NCI-H748 (cell line): ENCODE measurements at regions not wholly inside any gene's neighbourhood (a gene's known extent, or its start where the extent isn't known, plus 50 kb on each side); places are given as distances from the start of the nearest gene placed in this dataset.

ENCODE experiments used
- DNase-seq: peaks from one replicate; lab custom pipeline; 2025; ENCODE audit not compliant: unreplicated experiment; lab: John Stamatoyannopoulos, UW

DNA sequence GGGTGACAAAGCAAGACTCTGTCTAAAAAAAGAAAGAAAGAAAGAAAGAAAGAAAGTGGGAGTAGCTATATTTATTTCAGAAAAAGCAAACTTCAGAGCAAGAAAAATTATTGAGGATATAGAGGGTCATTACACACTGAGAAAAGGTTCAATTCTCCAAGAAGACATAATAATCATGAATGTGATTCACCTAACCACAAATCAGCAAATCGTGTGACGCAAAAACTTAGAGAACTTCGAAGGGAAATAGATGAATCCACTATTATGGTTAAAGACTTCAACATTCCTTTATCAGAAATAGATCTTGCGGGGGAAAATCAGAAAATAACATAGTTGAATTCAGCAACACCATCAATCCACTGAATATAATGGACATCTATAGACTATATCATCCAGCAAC is 219.3 kb upstream of the LDB2 start:
- DNase-seq: no peak

DNA sequence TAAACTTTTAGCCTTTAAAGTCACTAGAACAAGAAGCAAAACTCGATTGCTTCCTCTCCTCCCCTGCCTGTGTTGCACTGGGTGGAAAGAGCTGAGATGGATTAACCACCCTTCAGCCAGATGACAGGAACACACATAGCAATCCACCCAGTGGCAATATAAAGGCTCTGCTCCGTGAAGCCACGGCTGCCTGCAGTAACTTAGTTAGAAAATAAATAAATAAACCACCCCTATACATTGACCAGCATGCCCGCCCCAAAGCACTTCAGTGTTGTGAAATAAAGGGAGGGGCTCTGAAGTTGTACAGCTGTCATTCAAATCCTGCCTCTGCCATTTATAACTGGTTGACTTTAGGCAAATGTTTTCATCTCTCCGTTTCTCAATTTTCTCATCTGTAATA is 217.1 kb upstream of the LDB2 start:
- DNase-seq: peak; percentile 12

DNA sequence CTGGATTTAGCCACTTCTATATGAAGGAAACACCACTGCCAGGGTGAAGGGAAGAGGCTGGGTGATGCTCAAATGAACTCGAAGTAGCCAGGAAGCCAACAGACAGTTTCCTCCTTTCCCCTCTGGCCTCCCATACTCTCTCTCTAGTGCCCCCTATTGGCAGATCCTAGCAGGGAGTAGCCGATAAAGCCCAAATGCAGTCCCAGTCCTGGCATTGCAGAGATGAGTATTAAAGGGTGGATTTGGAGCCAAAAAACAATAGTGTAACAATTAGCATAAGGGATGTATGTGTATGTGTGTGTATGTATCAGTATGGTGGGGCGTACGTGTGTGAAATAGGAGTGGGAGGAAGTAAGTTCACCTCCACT is 213.8 kb upstream of the LDB2 start:
- no peak for DNase-seq

DNA sequence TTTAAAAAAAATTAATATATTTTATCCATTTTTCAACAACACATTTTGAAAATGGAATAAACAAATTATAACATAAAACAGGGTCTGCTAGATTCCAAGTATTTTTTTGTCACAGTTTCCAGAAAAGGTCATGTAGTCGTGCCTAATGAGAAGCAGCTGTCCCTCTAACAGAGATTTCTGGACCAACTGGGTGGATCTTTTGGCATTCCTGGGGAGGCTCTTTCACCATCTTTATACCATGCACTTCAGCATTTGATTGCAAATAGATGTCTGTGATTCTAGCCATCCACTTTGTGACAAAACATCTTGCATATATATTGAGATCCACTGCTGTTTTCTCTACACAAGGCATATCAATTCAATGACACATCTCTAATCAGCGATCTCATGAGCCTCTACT is 210.7 kb upstream of the LDB2 start:
- no peak for DNase-seq

DNA sequence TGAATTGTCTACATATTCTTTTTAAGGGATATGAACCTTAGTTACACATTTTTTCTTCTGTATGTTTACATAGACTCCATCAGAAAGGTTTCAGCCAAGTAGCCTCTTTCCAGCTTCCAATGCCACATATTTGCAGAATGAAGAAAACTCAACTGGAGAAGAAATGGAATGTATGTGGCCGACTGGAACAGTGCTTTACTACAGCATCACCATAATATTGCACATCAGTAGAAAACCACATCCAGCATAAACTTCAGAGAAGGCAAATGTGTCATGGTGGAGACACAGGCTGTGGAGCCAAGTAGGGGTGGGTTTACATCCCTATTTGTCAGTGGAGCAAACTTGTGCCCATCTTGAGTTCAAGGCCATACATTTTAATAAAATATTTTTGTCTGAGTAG is 204.8 kb upstream of the LDB2 start:
- DNase-seq: no peak

DNA sequence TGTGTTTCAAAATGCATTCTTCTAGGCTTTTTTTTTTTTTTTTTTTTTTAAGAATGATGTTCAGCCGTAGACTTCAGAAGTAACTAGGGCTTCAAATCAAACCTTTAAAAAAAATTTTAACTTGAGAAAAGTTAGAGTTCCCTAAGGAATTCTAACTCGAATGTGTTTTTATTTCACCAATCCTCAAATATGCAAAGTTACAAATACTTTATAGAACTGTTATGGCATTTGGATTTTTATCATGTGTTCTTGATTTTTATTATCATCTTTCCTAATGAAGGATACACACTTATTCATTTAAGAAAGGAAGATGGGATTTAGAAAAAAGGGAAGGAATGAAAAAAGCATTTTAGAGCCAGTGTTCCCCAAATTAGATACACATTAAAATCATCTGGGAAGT is 200.6 kb upstream of the LDB2 start:
- DNase-seq: no peak

DNA sequence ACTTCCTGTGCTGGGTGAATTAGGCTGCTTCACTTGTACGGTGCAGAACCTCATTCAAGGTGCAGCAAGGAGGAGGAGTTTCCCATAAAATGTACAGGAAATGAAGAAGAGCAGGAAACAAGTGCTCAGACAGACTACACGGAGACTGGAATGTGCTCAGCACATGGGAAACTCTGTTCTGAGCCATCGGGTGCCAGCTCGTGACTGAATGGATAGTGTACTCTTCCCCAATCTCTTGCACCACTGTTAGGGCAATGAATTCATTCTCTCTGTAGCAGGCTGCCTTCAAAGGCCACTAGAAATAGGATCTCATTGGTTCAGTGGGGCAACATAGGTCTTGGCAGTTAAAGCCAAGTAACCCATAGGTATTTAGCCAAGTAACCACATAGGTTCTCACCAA is 200.0 kb upstream of the LDB2 start:
- no peak for DNase-seq

GRCh38 chr4:17097362-17097761 is 198.9 kb upstream of the LDB2 start:
- no peak for DNase-seq

DNA sequence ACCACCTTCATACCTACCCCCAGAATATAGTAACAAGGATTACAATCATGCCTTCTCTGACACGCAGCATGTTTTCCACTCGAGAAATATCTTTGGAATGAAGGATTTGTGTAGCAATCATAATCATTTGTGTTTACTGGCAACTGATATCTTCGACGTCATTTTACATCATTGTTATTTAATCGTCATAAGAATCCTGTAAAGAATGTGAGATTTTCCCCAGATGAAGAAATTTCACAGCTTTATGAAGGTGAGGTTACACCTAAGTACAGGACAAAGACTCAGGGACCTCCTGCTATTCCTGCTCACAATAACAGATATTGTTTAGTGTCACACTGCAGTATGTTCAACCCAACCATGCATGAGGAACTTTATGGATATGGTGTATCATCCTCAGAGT is 198.2 kb upstream of the LDB2 start:
- DNase-seq: no peak

GRCh38 chr4:17095771-17096170 is 197.3 kb upstream of the LDB2 start:
- no peak for DNase-seq

GRCh38 chr4:17094876-17095210 is 196.4 kb upstream of the LDB2 start:
- no peak for DNase-seq

DNA sequence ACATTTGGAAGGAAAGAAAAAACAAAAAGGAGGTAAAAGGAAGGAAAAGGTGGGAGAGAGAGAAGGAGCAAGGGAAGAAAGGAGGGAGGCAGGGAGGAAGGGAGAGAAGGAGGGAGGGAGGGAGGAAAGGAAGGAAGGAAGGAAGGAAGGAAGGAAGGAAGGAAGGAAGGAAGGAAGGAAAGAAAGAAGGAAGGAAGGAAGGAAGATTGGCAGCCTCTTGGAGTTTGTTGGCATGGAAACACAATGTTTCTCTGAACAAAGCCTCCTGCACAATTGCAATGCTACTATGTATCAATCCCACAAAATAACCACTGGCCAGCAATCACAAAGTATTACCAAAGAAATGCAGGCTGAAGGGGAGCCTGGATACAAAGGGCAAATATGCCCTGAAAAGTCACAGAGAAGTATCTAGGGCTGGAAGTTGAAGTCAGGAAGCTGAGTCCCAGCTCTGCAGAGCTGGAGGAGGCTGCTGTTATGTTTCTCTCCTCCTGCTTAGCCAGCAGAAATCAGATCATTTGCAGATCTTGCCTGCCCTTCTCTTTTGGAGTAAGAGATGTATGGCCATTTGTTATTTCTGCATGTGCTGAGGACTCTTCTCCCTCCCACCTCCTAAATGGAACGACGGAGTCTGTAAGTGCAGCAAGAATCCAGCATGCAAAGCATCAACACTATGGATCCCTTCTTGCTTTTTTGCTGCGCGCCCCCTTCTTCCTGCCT is 195.9 kb upstream of the LDB2 start:
- DNase-seq: no peak

- no peak for DNase-seq
These were observed 195.0 kb upstream of the LDB2 start for GRCh38 chr4:17093481-17093880.

DNA sequence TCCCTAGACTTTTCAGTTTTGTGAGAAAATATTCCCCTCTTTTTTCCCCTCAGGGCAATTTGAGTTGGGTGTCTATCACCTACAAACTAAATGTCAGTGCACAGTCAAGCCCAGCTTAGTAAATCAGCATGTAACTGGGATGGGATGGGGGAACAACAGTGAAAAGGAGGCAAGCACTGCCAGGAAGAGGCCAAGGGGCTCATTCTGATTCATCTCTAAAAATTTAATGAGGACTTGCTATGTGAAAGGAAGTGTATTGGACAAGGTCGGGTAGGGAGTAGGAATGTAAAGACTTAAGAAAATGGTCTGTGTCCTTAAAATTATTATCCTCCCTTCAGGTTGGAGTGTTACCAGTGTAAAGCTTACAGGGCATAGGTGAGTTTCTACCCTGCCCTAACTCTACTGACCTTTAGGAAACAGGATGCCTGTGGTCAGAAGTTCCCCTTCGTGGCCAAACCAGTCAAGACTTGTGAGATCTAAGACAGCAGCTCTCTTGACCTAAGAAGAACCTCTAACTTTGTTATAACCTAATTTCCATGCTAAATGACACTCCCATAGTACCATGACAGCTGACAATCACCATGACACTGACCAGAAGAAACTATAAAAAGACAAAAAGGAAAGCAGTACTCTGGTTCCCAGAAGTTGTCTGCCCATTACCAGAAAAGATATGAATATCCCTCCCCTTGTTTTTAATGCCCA is 194.4 kb upstream of the LDB2 start:
- no peak for DNase-seq

GRCh38 chr4:17091104-17091503 is 192.7 kb upstream of the LDB2 start:
- DNase-seq: no peak

GRCh38 chr4:17090063-17090462 is 191.6 kb upstream of the LDB2 start:
- no peak for DNase-seq

DNA sequence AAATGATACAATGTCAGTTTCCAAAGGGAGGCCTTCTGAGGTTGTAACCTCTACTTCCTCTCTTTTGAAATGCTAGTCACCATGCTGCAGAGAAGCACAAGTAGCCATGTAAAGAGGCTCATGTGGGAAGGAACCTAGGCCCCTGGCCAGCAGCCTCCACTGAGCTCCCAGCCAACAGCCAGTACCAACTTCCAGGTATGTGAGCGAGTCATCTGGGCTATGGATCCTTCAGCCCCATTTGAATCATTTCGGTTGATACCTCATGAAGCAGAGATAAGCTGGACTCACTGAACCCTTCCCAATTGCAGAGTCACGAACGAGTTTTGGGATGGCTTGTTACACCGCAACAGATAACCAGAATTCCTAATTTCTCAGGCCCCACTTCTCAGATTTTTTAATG is 187.0 kb upstream of the LDB2 start:
- DNase-seq: no peak

DNA sequence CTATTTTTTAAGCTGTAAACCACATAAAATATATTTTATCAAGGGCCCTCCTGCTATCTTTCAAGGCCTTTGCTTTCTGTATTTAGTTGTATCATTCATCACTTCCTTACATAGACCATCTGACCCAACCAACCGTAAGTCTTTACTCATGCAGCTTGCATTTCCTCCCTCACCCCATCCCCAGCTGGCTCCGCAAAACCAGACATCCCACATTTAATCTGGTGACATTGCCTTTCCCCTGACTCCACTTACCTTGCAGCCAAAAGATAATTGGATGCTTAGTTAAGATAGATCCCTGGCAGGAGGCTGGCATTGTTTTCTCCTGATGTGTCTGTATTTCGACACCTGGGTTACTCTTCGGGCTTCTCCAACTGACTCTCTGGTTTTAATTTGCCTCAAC is 183.7 kb upstream of the LDB2 start:
- DNase-seq: no peak

GRCh38 chr4:17081179-17081578 is 182.7 kb upstream of the LDB2 start:
- no peak for DNase-seq

DNA sequence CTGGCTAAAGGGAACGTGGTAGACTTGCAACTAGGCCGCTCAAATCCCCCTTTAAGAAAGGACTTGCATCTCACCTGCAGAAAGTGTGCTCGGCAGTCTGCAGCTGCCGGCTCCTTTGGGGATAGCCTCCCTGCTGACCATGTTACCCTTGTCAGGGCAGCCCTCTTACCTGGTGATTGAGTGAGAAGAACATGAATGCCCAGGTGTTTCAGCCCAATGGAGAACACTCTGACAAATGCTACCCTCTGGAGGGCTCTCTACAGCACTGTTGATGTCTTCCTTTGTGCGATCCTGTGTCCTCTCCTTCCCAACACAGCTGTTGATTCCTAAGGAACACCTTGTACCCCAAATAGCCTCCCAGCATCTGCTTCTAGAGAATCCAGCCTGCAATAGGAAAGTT is 178.7 kb upstream of the LDB2 start:
- no peak for DNase-seq

GRCh38 chr4:17072483-17072882 is 174.0 kb upstream of the LDB2 start:
- no peak for DNase-seq

DNA sequence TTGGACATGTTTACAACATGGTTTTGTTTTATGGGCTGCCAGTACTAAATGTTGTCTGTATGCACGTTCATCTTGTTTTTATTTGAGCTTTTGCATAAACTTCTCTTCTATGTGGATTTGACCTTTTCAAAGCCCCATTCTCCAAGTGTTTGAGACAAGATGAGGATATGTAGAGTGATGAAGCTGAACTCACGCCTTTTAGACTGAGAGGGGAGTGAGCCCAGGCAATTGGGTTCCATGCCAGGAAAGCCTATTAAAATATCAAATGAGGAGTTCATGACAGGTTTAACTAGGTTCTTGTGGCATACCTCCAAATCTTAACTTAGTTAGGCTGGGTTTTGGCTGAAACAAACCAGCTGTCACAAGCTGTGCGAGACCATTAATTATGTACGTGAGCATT is 170.4 kb upstream of the LDB2 start:
- DNase-seq: no peak

- no peak for DNase-seq
These were observed 169.9 kb upstream of the LDB2 start for GRCh38 chr4:17068392-17068791.
